HepG2 (cell line): ENCODE measurements at regions not wholly inside any gene's neighbourhood (a gene's known extent, or its start where the extent isn't known, plus 50 kb on each side); places are given as distances from the start of the nearest gene placed in this dataset.

Experiments used
- AKAP8 ChIP-seq: sonication (generic); formaldehyde crosslinking; IDR thresholded peaks from 2 replicates; pipeline ENCODE4 v1.5.1; 2020; ENCODE audit warnings: mild to moderate bottlenecking, missing genetic modification reagents
- ARID5B ChIP-seq: IDR thresholded peaks from 2 replicates; pipeline ENCODE4 v1.4.0; 2020; ENCODE audit warnings: mild to moderate bottlenecking, missing genetic modification reagents
- FOSL2 ChIP-seq: sonication (generic); formaldehyde crosslinking; IDR thresholded peaks from 2 replicates; pipeline ENCODE4 v1.4.0; 2020; ENCODE audit warnings: missing genetic modification reagents
- FOXA3 ChIP-seq: IDR thresholded peaks from 2 replicates; pipeline ENCODE4 v1.6.1; 2016; ENCODE audit warnings: missing genetic modification reagents, missing compliant biosample characterization
- FOXP1 ChIP-seq, 2 experiments: fragments of 450-650 bp in 1 of 2; IDR thresholded peaks; 2 replicates each; pipeline ENCODE4 v1.6.1; 2017 to 2018; ENCODE audit warnings: antibody characterized with exemption in 1 of 2
- HMG20A ChIP-seq: IDR thresholded peaks from 2 replicates; pipeline ENCODE4 v1.6.1; 2016; ENCODE audit warnings: borderline replicate concordance
- HNF1A ChIP-seq, 2 experiments: sonication (generic) in 1 of 2; formaldehyde crosslinking in 1 of 2; IDR thresholded peaks; 2 replicates each; pipeline versions ENCODE4 v1.4.0 to v1.6.1; 2016 to 2020; ENCODE audit warnings: borderline replicate concordance in 1 of 2, low read depth in 1 of 2, mild to moderate bottlenecking in 1 of 2, missing genetic modification reagents in 1 of 2
- KDM6A ChIP-seq: IDR thresholded peaks from 2 replicates; pipeline ENCODE4 v1.6.1; 2016; ENCODE audit warnings: low read depth
- NCOA2 ChIP-seq: sonication (generic); formaldehyde crosslinking; IDR thresholded peaks from 2 replicates; pipeline ENCODE4 v1.8.0; 2022; ENCODE audit warnings: inconsistent platforms
- NONO ChIP-seq, 2 experiments: fragments of 450-650 bp in 1 of 2; sonication (generic) in 1 of 2; formaldehyde crosslinking in 1 of 2; IDR thresholded peaks in 1 of 2; conservative IDR thresholded peaks in 1 of 2; 2 replicates each; pipeline versions ENCODE4 v1.6.1 to v1.8.0; 2017 to 2022; ENCODE audit warnings: mild to moderate bottlenecking in 1 of 2, missing genetic modification reagents in 1 of 2, moderate library complexity in 1 of 2
- NR2F6 ChIP-seq, 2 experiments: IDR thresholded peaks; 2 replicates each; pipeline ENCODE4 v1.6.1; 2016; ENCODE audit warnings: antibody characterized with exemption in 1 of 2, mild to moderate bottlenecking in 1 of 2
- REXO4 ChIP-seq: sonication (generic); formaldehyde crosslinking; IDR thresholded peaks from 2 replicates; pipeline ENCODE4 v1.8.0; 2022; ENCODE audit warnings: missing genetic modification reagents, mild to moderate bottlenecking, borderline replicate concordance
- SP1 ChIP-seq, 2 experiments: fragments of 450-650 bp in 1 of 2; sonication (generic) in 1 of 2; formaldehyde crosslinking in 1 of 2; IDR thresholded peaks; 2 replicates each; pipeline versions ENCODE4 v1.4.0 to v1.6.1; 2016 to 2020; ENCODE audit warnings: missing genetic modification reagents in 1 of 2
- ZBTB33 ChIP-seq: sonication (generic); formaldehyde crosslinking; IDR thresholded peaks from 2 replicates; pipeline ENCODE4 v1.4.0; 2020; ENCODE audit warnings: missing genetic modification reagents
- ZNF652 ChIP-seq: IDR thresholded peaks from 2 replicates; pipeline ENCODE4 v1.6.1; 2016; ENCODE audit warnings: low read depth, borderline replicate concordance

- no peak for TF ChIP-seq HNF1A (IDR thresholded peaks at IDR 0.05; ENCODE audit: low read depth)
- TF ChIP-seq HNF1A (CRISPR knock-in tag; IDR thresholded peaks at IDR 0.05; ENCODE audit: borderline replicate concordance): no peak
- no peak for TF ChIP-seq NONO (IDR thresholded peaks at IDR 0.05)
- no peak for TF ChIP-seq NONO (CRISPR knock-in tag; conservative IDR thresholded peaks at IDR 0.05)
- TF ChIP-seq FOXA3 (CRISPR knock-in tag): peak; percentile 56
- TF ChIP-seq AKAP8: no peak
- no peak for TF ChIP-seq SP1 (IDR thresholded peaks at IDR 0.05)
- TF ChIP-seq SP1 (CRISPR knock-in tag; IDR thresholded peaks at IDR 0.05): no peak
- peak; percentile 68 for TF ChIP-seq FOSL2
- no peak for TF ChIP-seq FOXP1 (IDR thresholded peaks at IDR 0.05)
- peak; percentile 15; the same call in 1 of the 2 replicates for TF ChIP-seq FOXP1 (CRISPR knock-in tag; IDR thresholded peaks at IDR 0.05)
- TF ChIP-seq ARID5B: peak; percentile 75
- TF ChIP-seq NR2F6 (IDR thresholded peaks at IDR 0.05): no peak
- no peak for TF ChIP-seq NR2F6 (CRISPR knock-in tag; IDR thresholded peaks at IDR 0.05)
- 0 out of 2 replicates have a peak, but pooled peaks have one; percentile 26 for TF ChIP-seq ZNF652 (CRISPR knock-in tag)
- TF ChIP-seq ZBTB33 (CRISPR knock-in tag): peak; percentile 52; the same call in 1 of the 2 replicates
- no peak for TF ChIP-seq KDM6A (CRISPR knock-in tag)
- TF ChIP-seq HMG20A: peak; percentile 72; the same call in 1 of the 2 replicates
- no peak for TF ChIP-seq REXO4 (CRISPR knock-in tag)
- TF ChIP-seq NCOA2 (CRISPR knock-in tag): 0 out of 2 replicates have a peak, but pooled peaks have one; percentile 19
These were observed 110.9 kb downstream of the NAB1 start (continued) for GRCh38 chr2:190759749-190760213.
